HG02571 (cell line): ENCODE measurements at regions not wholly inside any gene's neighbourhood (a gene's known extent, or its start where the extent isn't known, plus 50 kb on each side); places are given as distances from the start of the nearest gene placed in this dataset.
"Not testable (repeated sequence)": the region's sequence is repeated elsewhere in the genome, so short reads cannot be mapped to it uniquely, and the experiment has no call there.

Source experiments
- ATAC-seq: cut with Tn5 transposase; IDR thresholded peaks from one replicate; pipeline ENCODE4 v1.9.1; 2021; ENCODE audit warnings: mild to moderate bottlenecking, moderate library complexity; ENCODE audit not compliant: unreplicated experiment

GRCh38 chr5:108467563-108467962 is 85.7 kb upstream of the FBXL17 start:
- ATAC-seq, result no peak

GRCh38 chr5:108461628-108462367 is 79.9 kb upstream of the FBXL17 start:
- ATAC-seq, result no peak

- no peak for ATAC-seq
Measured at GRCh38 chr5:108459769-108460168, 77.9 kb upstream of the FBXL17 start.

- ATAC-seq, result no peak
Measured at GRCh38 chr5:108451269-108451668, 69.4 kb upstream of the FBXL17 start.

- ATAC-seq, result not testable (repeated sequence)
Measured at GRCh38 chr5:108444130-108444529, 62.2 kb upstream of the FBXL17 start.

- ATAC-seq, result not testable (repeated sequence)
Measured at GRCh38 chr5:108442063-108442651, 60.3 kb upstream of the FBXL17 start.

GRCh38 chr5:108437425-108437824 is 55.5 kb upstream of the FBXL17 start:
- ATAC-seq, result no peak

GRCh38 chr5:108436696-108437095 is 54.8 kb upstream of the FBXL17 start:
- ATAC-seq, result no peak

- no peak for ATAC-seq
Measured at GRCh38 chr5:108433600-108433999, 51.7 kb upstream of the FBXL17 start.

GRCh38 chr5:108432024-108432423 is 50.1 kb upstream of the FBXL17 start:
- ATAC-seq, result no peak
